ENCODE measurements at regions not wholly inside any gene's neighbourhood (a gene's known extent, or its start where the extent isn't known, plus 50 kb on each side); places are given as distances from the start of the nearest gene placed in this dataset.

GRCh38 chr1:42033629-42034028, 114.9 kb upstream of the HIVEP3 start:
- no peak for DNase-seq

DNA sequence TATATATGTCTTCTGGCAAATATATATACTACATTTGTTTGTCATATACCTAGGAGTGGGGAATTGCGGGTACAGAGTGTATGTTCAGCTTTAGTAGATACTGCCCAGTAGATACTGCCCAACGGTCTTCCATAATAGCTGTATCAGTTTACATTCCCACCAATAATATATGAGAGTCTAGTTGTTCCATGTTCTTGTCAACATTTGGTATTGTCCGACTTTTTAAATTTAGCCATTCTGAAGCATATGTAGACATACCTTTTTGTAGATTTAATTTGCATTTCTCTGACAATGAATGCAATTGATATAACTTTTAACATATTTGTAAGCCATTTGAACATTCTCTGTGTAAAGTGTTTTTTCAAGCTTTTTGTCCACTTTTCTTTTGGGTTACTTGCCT, 99.0 kb upstream of the HIVEP3 start:
- no peak for DNase-seq

DNA sequence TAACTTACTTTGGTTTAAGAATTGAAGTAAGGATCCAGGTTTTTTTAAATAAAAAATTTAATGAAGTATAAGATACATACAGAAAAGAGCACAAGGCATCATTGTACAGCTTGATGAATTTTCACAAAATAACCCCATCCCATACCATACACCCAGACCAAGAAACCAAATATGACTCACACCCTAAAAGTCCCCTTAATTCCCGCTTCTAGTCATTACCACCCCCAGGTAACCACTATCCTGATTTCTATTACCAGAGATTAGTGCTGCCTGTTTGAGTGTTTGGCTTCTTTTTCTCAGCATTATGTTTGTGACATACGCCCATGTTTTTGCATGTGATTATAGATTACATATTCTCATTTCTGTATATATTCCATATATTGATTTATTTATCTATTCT, 98.5 kb upstream of the HIVEP3 start:
- no peak for DNase-seq

GRCh38 chr1:42014823-42015222, 96.1 kb upstream of the HIVEP3 start:
- no peak for DNase-seq

DNA sequence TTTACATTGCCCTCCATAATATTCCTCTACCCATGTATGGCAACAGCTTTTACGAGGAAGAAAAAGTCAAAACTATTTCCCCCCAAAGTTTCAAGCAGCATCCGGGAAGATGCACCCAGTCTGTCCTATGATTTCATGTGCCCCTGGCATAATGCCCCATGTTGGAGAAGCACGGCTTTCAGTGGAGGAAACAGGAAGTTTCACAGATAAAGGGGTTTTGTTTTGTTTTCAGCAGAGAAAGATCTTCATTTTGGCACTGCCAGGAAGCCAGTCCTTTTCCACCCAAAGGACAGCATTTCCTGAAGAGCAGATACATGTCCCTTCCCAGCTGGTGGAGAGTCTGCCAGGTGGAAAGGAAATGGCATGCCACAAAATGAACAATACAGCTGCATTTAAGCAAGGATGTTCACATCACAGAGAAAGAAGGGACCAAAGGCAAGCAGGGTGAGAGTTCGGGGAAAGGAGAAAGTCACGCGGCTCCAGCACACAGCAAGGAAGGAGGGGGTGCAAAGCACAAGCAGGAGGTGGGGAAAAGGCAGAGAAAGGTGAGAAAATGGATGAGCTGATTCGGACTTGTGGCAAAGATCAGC, 95.3 kb upstream of the HIVEP3 start:
- DNase-seq: no peak

- no peak for DNase-seq
These were observed 94.1 kb upstream of the HIVEP3 start for GRCh38 chr1:42012852-42013251.

DNA sequence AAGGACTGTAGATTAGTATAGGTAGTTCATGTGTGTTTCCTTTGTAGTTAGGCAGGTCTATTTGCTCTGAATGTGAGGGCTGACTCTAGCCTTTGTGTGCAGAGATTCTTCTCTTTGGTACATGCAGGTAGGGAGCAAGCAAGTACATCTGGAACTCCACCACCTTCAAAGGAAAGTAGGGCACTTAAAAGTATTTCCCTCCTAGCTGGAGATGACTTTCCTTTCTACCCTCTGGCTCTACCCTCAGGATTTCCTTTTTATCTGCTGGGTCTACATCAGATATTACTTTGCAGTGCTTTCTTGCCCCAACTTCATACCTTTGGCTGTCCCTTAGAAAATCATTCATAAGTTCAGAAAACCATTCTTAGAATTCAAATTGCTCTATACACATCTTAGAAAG, 91.7 kb upstream of the HIVEP3 start:
- no peak for DNase-seq

DNA sequence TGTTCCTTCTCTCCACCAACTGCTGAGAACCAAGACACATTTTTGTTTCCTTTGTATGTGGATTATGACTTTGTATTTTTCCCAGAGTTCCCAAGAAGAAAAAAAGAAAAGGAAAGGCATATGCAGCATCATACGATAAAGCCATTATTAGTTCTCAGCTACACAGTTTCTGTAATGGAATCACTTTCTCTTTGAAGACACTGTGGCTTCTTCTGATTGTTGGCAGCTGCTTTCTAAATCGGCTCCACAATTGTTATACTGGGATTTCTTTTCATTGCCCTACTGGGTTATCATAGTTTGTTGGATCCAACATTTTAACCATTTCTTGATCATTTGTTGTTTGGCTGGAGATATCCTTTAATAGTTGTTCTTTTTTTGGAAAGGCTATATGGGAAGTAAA, 89.5 kb upstream of the HIVEP3 start:
- no peak for DNase-seq

- no peak for DNase-seq
These were observed 88.1 kb upstream of the HIVEP3 start for GRCh38 chr1:42006836-42007235.

- no peak for DNase-seq
These were observed 87.4 kb upstream of the HIVEP3 start for GRCh38 chr1:42006093-42006492.

- DNase-seq: no peak
These were observed 86.8 kb upstream of the HIVEP3 start for GRCh38 chr1:42005530-42005929.

GRCh38 chr1:42004860-42005259, 86.1 kb upstream of the HIVEP3 start:
- DNase-seq: no peak

- no peak for DNase-seq
These were observed 85.6 kb upstream of the HIVEP3 start for GRCh38 chr1:42004322-42004721.

DNA sequence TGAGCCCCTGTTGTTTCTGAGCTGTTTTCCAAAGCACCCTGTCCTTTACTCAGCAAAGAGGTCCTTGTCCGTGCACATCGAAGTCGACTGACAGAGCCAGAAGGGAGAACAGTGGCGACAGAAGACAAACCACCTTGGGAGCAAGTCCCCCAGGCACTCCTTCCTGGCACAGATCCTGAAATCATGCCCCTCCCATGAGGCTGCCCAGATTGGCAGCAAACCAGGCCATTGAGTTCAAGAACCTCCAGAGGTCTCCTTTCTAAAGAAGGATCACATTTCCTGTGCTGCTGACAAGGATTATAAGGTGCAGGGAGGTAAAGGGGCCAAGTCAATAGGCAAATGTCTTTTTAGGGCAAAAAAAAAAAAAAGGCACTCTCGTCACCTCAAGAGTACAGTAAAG, 84.7 kb upstream of the HIVEP3 start:
- peak; percentile 65 for DNase-seq

DNA sequence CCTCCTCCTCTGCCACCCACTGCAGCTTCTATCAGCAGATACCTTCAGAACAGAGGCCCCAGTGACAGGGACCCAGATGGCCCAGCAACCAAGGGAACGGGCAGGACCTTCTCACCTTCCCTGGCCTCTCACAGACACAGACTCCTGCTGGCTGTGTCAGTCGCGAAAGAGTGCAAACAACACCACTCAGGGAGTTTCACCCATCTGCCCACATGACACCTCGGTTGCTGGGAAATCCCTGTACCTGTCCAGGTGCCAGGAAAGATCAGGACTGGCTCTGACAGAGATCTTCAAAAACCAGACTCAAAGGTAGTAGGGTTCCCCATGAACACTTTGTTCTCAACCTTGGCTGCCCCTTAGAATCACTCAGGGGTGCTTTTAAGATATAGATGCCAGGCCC, 83.5 kb upstream of the HIVEP3 start:
- DNase-seq: no peak

DNA sequence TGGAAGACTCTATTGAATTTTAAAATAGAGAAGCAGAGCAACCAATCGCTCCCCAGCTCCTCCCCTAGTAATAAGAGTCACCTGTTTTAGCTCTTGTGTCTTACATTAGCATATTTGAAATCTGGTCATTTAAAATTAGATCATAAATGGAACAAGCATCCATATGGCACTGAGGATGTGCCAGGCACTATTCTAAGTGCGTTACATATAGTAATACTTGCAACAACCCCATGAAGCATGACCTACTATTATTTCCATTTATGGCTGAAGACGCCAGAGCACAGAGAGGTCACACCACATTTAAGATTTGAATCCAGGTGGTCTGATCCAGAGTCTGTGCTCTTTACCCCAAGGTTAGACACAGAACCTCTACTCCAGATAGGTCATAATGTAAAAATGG, 82.0 kb upstream of the HIVEP3 start:
- peak; percentile 21 for DNase-seq

GRCh38 chr1:41999884-42000283, 81.2 kb upstream of the HIVEP3 start:
- no peak for DNase-seq

GRCh38 chr1:41998250-41998649, 79.5 kb upstream of the HIVEP3 start:
- DNase-seq: no peak

DNA sequence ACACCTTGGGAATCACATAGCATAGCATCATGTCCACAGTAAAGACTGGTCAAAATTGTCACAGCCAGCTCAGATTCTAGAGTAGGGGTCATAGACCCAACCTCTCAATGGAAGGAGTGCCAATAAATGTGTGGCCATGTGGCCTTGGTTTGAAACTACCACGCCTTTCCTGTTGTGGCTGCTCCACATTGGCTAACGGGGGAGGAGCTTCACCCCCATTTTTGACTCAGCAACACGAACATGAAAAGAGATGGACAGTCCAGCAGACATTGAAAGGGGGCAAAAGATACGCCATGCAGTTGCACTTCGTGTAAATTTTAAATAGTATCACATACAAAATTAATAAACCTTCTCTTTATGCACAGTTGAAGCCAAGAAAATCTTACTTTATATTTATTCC, 78.4 kb upstream of the HIVEP3 start:
- no peak for DNase-seq

DNA sequence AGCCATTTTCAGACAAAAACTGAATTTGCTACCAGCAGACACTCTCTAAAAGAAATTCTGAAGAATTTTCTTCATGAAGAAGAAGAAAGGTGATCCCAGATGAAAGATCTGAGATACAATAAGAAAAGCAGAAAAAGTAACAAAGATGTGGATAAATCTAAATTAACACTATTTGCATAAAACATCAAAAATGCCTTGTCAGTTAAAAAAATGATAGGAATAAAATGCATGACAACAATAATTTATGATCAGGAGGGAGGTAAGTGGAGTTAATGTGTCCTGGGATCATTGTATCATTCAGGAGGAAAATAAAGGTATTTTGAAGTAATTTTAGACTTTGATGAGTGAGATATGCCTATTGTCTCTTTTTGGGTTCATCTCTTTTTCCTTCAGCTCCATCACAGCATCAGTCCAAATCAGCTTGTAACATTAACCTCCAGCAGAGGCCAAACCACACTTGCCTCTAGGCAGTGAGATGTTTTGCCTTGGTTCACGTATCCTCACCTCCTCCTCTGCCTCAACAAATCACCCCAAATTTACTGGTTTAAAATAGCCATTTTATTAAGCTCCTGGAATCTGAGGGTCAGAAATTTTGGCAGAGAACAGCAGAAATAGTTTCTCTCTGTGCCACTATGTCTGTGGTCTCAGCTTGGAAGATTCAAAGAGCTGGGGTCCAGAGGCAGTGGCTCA, 76.9 kb upstream of the HIVEP3 start:
- DNase-seq: no peak

DNA sequence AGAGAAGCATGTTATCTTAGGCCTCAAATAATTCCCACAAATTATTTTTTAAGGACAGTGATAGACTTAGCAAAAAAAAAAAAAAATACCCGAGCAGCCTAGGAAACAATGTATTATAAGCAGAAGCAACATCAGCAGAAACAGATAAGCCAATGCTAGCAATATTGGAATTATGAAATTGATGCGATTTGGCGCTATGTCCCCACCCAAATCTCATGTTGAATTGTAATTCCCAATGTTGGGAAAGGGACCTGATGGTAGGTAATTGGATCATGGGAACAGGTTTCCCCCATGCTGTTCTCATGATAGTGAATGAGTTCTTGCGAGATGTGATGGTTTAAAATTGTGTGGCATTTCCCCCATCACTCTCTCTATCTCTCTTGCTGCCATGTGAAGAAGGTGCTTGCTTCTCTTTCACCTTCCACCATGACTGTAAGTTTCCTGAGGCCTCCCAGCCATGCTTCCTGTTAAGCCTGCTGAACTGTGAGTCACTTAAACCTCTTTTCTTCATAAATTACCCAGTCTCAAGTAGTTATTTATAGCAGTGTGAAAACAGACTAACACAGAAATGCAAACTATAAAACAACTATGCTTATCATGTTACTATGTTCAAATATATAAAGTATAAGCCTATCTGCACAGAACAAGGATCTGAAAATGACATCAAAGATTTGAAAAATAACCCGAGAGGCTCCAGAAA, 75.6 kb upstream of the HIVEP3 start:
- DNase-seq: no peak

GRCh38 chr1:41983451-41983850, 64.7 kb upstream of the HIVEP3 start:
- DNase-seq: no peak

DNA sequence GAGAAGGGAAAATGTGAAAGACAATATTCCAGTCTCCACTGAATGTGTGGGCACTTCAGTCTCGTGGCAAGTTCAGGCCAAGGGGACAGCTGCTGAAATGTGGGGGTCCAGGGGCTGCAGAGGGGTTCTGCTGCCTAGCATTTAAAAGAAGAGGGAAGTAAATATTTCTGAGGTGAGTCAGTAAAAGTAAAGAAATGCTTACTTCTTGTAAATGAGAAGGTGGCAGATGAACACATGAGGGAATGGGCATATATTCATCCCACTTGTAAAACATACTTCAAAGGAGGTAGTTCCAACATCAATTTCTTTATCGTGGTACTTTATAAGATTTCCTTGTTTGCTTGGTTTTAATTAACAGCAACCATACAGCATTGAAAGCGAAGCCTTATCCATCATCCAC, 63.1 kb upstream of the HIVEP3 start:
- no peak for DNase-seq

DNA sequence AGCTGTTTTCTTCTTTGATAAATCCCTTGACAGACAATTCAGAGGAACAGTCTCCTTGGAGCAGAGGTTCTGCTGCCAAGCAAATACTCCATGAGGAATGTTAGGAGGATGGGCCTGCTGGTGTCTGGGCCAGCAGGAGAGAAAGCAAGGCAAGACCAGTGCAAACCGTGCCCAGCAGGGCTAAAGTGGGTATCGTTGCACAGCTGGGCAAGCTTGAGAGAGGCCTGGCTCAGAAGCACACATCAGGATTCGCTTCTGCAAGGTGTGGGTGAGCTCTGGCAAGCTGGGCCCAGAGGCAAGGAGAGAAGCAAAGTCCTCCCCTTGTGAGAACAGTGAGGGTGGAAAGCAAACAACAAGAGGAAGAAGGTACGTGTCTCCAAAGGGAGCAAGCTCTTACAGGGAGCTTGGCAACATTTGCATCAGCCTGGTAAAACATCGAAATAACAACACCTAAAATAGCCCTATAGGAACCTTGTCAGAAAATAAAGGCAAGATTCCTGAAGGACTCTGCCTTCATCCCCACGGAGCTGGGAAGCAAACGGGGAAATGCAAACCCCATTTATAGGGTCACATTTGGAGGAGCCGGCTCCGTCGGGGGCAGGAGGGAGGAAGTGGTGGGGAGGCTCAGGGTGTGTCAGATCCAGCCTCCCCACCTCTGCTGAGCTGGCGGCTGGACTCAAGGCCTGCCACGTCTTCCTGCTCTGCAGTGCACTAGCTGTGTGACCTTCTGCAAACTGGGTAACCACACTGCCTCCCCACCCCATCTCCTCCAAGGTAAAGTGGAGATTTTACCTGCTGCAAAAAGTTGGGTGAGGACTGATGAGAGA, 62.3 kb upstream of the HIVEP3 start:
- DNase-seq: no peak

All from NCI-H524 treated with DMSO at 0.1 percent for 48 hours (cell line).